HEK293 (cell line): ENCODE measurements at regions not wholly inside any gene's neighbourhood (a gene's known extent, or its start where the extent isn't known, plus 50 kb on each side); places are given as distances from the start of the nearest gene placed in this dataset.

Source experiments
- CTCF ChIA-PET: fragments of 350-600 bp; formaldehyde crosslinking; extraction: SDS; loops from one replicate; lab custom pipeline; 2021; ENCODE audit warnings: antibody characterized with exemption; lab: Yijun Ruan, JAX
- POLR2A ChIA-PET: fragments of 300-600 bp; formaldehyde crosslinking; extraction: SDS; loops from one replicate; lab custom pipeline; 2020; ENCODE audit warnings: antibody characterized with exemption, inconsistent platforms; lab: Yijun Ruan, JAX
- H3K27ac ChIP-seq: fragments of 200-500 bp; sonication (Bioruptor generic); 2 replicates; pipeline ENCODE4 v1.5.1; 2014; ENCODE audit warnings: low read depth, low read length, control low read depth, inconsistent platforms; ENCODE audit errors: extremely low read depth
- H3K36me3 ChIP-seq, 2 experiments: fragments of 200-500 bp in 1 of 2; sonication (Bioruptor generic) in 1 of 2; 1 replicate in 1 of 2; 2 replicates in 1 of 2; pipeline ENCODE4 v1.5.1; 2014 to 2017; ENCODE audit warnings: inconsistent platforms in 2 of 2, low read length in 2 of 2; ENCODE audit not compliant: control insufficient read depth in 2 of 2, insufficient read depth in 1 of 2
- H3K4me1 ChIP-seq: fragments of 200-500 bp; sonication (Bioruptor generic); 2 replicates; pipeline ENCODE4 v1.5.1; 2014; ENCODE audit warnings: mild to moderate bottlenecking, low read length, inconsistent platforms; ENCODE audit not compliant: control insufficient read depth, insufficient read depth
- H3K4me3 ChIP-seq: 2 replicates; pipeline ENCODE4 v1.5.1; 2011; ENCODE audit warnings: low read depth, mild to moderate bottlenecking, control low read depth, low read length, moderate library complexity
- H3K9me3 ChIP-seq: fragments of 200-500 bp; sonication (Bioruptor generic); 2 replicates; pipeline ENCODE4 v1.5.1; 2014; ENCODE audit warnings: low read depth, low read length, inconsistent platforms; ENCODE audit not compliant: control insufficient read depth, insufficient read depth
- GLIS2 ChIP-seq: fragments of 450-650 bp; formaldehyde crosslinking; IDR thresholded peaks from 2 replicates; pipeline ENCODE4 v1.5.1; 2016; ENCODE audit warnings: missing biosample characterization, missing genetic modification characterization
- SALL2 ChIP-seq: fragments of 450-650 bp; formaldehyde crosslinking; IDR thresholded peaks from 2 replicates; pipeline ENCODE4 v1.5.0; 2017; ENCODE audit warnings: missing biosample characterization, mild to moderate bottlenecking, missing genetic modification characterization, borderline replicate concordance
- SP3 ChIP-seq: fragments of 450-650 bp; formaldehyde crosslinking; IDR thresholded peaks from 2 replicates; pipeline ENCODE4 v1.5.1; 2016; ENCODE audit warnings: missing biosample characterization, missing genetic modification characterization
- WT1 ChIP-seq: fragments of 450-650 bp; formaldehyde crosslinking; IDR thresholded peaks from 2 replicates; pipeline ENCODE4 v1.5.1; 2016; ENCODE audit warnings: missing biosample characterization, missing genetic modification characterization
- ZBTB17 ChIP-seq: fragments of 450-650 bp; formaldehyde crosslinking; IDR thresholded peaks from 2 replicates; pipeline ENCODE4 v1.5.1; 2016; ENCODE audit warnings: missing biosample characterization, missing genetic modification characterization
- ZBTB48 ChIP-seq: fragments of 450-650 bp; formaldehyde crosslinking; IDR thresholded peaks from 2 replicates; pipeline ENCODE4 v1.5.1; 2016; ENCODE audit warnings: missing biosample characterization, missing genetic modification characterization
- ZFP69B ChIP-seq: fragments of 450-650 bp; formaldehyde crosslinking; IDR thresholded peaks from 2 replicates; pipeline ENCODE4 v1.5.1; 2016; ENCODE audit warnings: missing biosample characterization, missing genetic modification characterization
- ZIC2 ChIP-seq: fragments of 450-650 bp; formaldehyde crosslinking; IDR thresholded peaks from 2 replicates; pipeline ENCODE4 v1.5.1; 2016; ENCODE audit warnings: missing biosample characterization, missing genetic modification characterization
- ZNF16 ChIP-seq: fragments of 450-650 bp; formaldehyde crosslinking; IDR thresholded peaks from 2 replicates; pipeline ENCODE4 v1.5.1; 2016; ENCODE audit warnings: low read depth, missing biosample characterization, missing genetic modification characterization
- ZNF169 ChIP-seq: fragments of 450-650 bp; formaldehyde crosslinking; IDR thresholded peaks from 2 replicates; pipeline ENCODE4 v1.5.1; 2016; ENCODE audit warnings: missing biosample characterization, missing genetic modification characterization
- ZNF239 ChIP-seq: fragments of 450-650 bp; formaldehyde crosslinking; IDR thresholded peaks from 2 replicates; pipeline ENCODE4 v1.5.1; 2016; ENCODE audit warnings: missing biosample characterization, missing genetic modification characterization
- ZNF302 ChIP-seq: fragments of 450-650 bp; formaldehyde crosslinking; IDR thresholded peaks from 2 replicates; pipeline ENCODE4 v1.5.1; 2016; ENCODE audit warnings: missing biosample characterization, missing genetic modification characterization, low read depth
- ZNF311 ChIP-seq: fragments of 450-650 bp; formaldehyde crosslinking; IDR thresholded peaks from 2 replicates; pipeline ENCODE4 v1.5.1; 2017; ENCODE audit warnings: missing biosample characterization, missing genetic modification characterization, borderline replicate concordance
- ZNF391 ChIP-seq: fragments of 450-650 bp; formaldehyde crosslinking; IDR thresholded peaks from 2 replicates; pipeline ENCODE4 v1.5.1; 2016; ENCODE audit warnings: low read depth, missing biosample characterization, missing genetic modification characterization, borderline replicate concordance
- ZNF423 ChIP-seq: fragments of 450-650 bp; formaldehyde crosslinking; IDR thresholded peaks from 2 replicates; pipeline ENCODE4 v1.5.1; 2016; ENCODE audit warnings: missing biosample characterization, missing genetic modification characterization
- ZNF473 ChIP-seq: fragments of 450-650 bp; formaldehyde crosslinking; IDR thresholded peaks from 2 replicates; pipeline ENCODE4 v1.5.1; 2017; ENCODE audit warnings: missing biosample characterization, missing genetic modification characterization
- ZNF529 ChIP-seq: fragments of 450-650 bp; formaldehyde crosslinking; IDR thresholded peaks from 2 replicates; pipeline ENCODE4 v1.5.1; 2017; ENCODE audit warnings: missing genetic modification characterization, missing biosample characterization; ENCODE audit not compliant: insufficient replicate concordance
- ZNF670 ChIP-seq: fragments of 450-650 bp; formaldehyde crosslinking; IDR thresholded peaks from 2 replicates; pipeline ENCODE4 v1.5.1; 2016; ENCODE audit warnings: missing biosample characterization, missing genetic modification characterization, low read depth
- ZNF776 ChIP-seq: fragments of 450-650 bp; formaldehyde crosslinking; IDR thresholded peaks from 2 replicates; pipeline ENCODE4 v1.5.0; 2017; ENCODE audit warnings: missing biosample characterization, missing genetic modification characterization, borderline replicate concordance
- ZNF792 ChIP-seq: fragments of 450-650 bp; formaldehyde crosslinking; IDR thresholded peaks from 2 replicates; pipeline ENCODE4 v1.5.1; 2016; ENCODE audit warnings: missing biosample characterization, missing genetic modification characterization
- TF ChIP-seq, protein P1 (sequence below): fragments of 450-650 bp; formaldehyde crosslinking; IDR thresholded peaks from 2 replicates; pipeline ENCODE4 v1.5.1; 2017; ENCODE audit warnings: missing biosample characterization, missing genetic modification characterization
- TF ChIP-seq, protein P2 (sequence below): fragments of 450-650 bp; formaldehyde crosslinking; IDR thresholded peaks from 2 replicates; pipeline ENCODE4 v1.5.1; 2016; ENCODE audit warnings: missing biosample characterization, missing genetic modification characterization
- TF ChIP-seq, protein P3 (sequence below): fragments of 450-650 bp; formaldehyde crosslinking; IDR thresholded peaks from 2 replicates; pipeline ENCODE4 v1.5.1; 2016; ENCODE audit warnings: missing biosample characterization, missing genetic modification characterization
- TF ChIP-seq, protein P4 (sequence below): fragments of 450-650 bp; formaldehyde crosslinking; IDR thresholded peaks from 2 replicates; pipeline ENCODE4 v1.5.1; 2017; ENCODE audit warnings: missing biosample characterization, missing genetic modification characterization
- TF ChIP-seq, protein P5 (sequence below): fragments of 450-650 bp; formaldehyde crosslinking; IDR thresholded peaks from 2 replicates; pipeline ENCODE4 v1.5.1; 2016; ENCODE audit warnings: missing biosample characterization, missing genetic modification characterization

DNA sequence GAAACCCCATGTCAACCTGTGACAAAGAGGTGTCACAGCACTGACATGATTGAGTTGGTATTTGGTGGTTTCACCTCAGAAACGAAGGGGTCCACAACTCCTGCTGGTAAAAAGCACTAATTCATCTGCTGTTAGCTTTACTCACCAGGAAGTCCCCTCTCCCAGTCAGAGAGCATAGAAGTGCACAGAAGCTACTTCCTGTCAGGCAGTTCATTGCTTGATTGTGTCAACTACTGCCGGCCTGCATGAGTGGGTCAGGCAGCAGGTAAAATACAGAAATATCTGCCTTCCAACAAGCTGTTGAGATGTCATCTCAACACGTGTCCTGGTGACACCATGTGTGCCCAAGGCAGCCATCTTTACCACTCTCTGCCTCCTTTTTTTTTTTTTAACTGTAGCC lies 596.6 kb upstream of the NR2F2 start:
- CTCF ChIA-PET, result no interaction called here
- no peak overlapping the region for H3K27ac ChIP-seq
- no peak for TF ChIP-seq SALL2 (tag by site-specific recombination)
- no peak for TF ChIP-seq ZNF169 (tag by site-specific recombination)
- TF ChIP-seq ZNF529, result no peak
- no peak for TF ChIP-seq ZBTB17
- no peak for TF ChIP-seq ZNF239 (tag by site-specific recombination)
- TF ChIP-seq ZNF302, result no peak
- TF ChIP-seq, protein P1, sequence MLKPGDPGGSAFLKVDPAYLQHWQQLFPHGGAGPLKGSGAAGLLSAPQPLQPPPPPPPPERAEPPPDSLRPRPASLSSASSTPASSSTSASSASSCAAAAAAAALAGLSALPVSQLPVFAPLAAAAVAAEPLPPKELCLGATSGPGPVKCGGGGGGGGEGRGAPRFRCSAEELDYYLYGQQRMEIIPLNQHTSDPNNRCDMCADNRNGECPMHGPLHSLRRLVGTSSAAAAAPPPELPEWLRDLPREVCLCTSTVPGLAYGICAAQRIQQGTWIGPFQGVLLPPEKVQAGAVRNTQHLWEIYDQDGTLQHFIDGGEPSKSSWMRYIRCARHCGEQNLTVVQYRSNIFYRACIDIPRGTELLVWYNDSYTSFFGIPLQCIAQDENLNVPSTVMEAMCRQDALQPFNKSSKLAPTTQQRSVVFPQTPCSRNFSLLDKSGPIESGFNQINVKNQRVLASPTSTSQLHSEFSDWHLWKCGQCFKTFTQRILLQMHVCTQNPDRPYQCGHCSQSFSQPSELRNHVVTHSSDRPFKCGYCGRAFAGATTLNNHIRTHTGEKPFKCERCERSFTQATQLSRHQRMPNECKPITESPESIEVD, result no peak
- TF ChIP-seq, all 188 proteins: peak for 0
- H3K4me3 ChIP-seq, result no peak overlapping the region
- H3K9me3 ChIP-seq, result no peaks in the 10 kb centered on the region
- H3K4me1 ChIP-seq, result no peaks in the 10 kb centered on the region
- POLR2A ChIA-PET, result no interaction called here
- H3K36me3 ChIP-seq, result no peaks in the 10 kb centered on the region

DNA sequence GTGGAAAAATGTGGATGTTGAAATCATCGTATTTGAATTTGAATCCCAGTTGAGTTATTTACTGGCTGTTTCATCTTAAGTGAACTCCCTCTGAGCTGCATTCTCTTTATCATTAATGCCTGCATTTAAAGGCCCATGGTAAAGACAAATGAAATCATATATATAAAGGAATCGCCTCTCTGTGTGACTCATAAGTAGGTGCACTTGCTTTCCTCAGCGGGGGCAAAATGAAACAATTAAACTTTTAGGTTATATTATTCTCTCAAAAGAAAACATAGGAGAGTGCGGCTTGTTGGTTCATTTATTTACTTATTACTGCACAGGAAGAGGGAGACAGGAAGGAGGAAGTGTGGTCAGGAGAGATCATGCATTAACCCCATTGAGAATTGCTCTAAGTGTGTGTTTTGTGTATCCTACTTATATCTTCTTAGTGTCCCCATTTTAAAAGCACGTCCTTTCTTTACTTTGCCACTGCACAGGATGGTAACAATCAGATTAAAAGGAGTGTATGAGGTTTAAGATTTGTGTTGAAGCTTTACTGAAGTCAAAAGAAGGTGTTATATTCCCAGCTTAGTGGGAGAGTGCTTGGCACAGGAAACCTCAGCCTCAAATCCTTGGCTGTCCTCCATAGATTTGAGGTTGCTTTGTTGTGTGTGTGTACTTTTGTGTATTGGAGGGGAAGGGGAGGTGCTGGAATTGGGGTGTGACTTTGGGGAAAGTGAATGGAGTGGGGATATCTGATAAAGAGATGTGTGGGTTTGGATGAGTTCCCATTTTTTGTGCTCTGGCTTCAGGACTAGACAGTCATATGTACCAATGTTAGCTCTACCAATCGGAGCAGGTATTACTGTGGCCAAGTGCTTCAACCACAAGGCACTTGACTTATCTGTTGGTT lies 595.8 kb upstream of the NR2F2 start:
- H3K4me1 ChIP-seq, result no peaks in the 10 kb centered on the region
- H3K9me3 ChIP-seq, result no peaks in the 10 kb centered on the region
- H3K36me3 ChIP-seq, result no peaks in the 10 kb centered on the region
- TF ChIP-seq ZNF473 (tag by site-specific recombination), result no peak
- TF ChIP-seq ZNF391 (tag by site-specific recombination), result no peak
- no peak for TF ChIP-seq GLIS2 (tag by site-specific recombination)
- TF ChIP-seq ZNF776, result no peak
- TF ChIP-seq ZBTB48 (tag by site-specific recombination), result no peak
- TF ChIP-seq, protein P2, sequence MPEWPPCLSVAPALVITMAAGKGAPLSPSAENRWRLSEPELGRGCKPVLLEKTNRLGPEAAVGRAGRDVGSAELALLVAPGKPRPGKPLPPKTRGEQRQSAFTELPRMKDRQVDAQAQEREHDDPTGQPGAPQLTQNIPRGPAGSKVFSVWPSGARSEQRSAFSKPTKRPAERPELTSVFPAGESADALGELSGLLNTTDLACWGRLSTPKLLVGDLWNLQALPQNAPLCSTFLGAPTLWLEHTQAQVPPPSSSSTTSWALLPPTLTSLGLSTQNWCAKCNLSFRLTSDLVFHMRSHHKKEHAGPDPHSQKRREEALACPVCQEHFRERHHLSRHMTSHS, result no peak
- TF ChIP-seq SALL2 (tag by site-specific recombination), result no peak
- TF ChIP-seq ZNF16 (tag by site-specific recombination), result no peak
- TF ChIP-seq, protein P3, sequence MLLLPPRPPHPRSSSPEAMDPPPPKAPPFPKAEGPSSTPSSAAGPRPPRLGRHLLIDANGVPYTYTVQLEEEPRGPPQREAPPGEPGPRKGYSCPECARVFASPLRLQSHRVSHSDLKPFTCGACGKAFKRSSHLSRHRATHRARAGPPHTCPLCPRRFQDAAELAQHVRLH, result no peak
- TF ChIP-seq, protein P4, sequence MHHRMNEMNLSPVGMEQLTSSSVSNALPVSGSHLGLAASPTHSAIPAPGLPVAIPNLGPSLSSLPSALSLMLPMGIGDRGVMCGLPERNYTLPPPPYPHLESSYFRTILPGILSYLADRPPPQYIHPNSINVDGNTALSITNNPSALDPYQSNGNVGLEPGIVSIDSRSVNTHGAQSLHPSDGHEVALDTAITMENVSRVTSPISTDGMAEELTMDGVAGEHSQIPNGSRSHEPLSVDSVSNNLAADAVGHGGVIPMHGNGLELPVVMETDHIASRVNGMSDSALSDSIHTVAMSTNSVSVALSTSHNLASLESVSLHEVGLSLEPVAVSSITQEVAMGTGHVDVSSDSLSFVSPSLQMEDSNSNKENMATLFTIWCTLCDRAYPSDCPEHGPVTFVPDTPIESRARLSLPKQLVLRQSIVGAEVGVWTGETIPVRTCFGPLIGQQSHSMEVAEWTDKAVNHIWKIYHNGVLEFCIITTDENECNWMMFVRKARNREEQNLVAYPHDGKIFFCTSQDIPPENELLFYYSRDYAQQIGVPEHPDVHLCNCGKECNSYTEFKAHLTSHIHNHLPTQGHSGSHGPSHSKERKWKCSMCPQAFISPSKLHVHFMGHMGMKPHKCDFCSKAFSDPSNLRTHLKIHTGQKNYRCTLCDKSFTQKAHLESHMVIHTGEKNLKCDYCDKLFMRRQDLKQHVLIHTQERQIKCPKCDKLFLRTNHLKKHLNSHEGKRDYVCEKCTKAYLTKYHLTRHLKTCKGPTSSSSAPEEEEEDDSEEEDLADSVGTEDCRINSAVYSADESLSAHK (tag by site-specific recombination), result no peak
- TF ChIP-seq ZNF239 (tag by site-specific recombination), result no peak
- TF ChIP-seq WT1 (tag by site-specific recombination), result no peak
- TF ChIP-seq ZIC2 (tag by site-specific recombination), result no peak
- TF ChIP-seq, protein P5, sequence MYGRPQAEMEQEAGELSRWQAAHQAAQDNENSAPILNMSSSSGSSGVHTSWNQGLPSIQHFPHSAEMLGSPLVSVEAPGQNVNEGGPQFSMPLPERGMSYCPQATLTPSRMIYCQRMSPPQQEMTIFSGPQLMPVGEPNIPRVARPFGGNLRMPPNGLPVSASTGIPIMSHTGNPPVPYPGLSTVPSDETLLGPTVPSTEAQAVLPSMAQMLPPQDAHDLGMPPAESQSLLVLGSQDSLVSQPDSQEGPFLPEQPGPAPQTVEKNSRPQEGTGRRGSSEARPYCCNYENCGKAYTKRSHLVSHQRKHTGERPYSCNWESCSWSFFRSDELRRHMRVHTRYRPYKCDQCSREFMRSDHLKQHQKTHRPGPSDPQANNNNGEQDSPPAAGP (tag by site-specific recombination), result no peak
- no peak for TF ChIP-seq ZNF311
- no peak for TF ChIP-seq ZNF792 (tag by site-specific recombination)
- no peak for TF ChIP-seq SP3 (tag by site-specific recombination)
- TF ChIP-seq ZFP69B (tag by site-specific recombination), result no peak
- no peak for TF ChIP-seq ZNF670 (tag by site-specific recombination)
- TF ChIP-seq ZNF423, result no peak
- ChIA-PET CTCF (no interaction called here), POLR2A (no interaction called here)
- no peak overlapping the region for H3K27ac ChIP-seq
- H3K4me3 ChIP-seq, result no peak overlapping the region
